Natural killer cell (primary cell): ENCODE measurements at regions not wholly inside any gene's neighbourhood (a gene's known extent, or its start where the extent isn't known, plus 50 kb on each side); places are given as distances from the start of the nearest gene placed in this dataset.

Experiments used
- ATAC-seq, 3 donors: fragments of 150-1000 bp in 2 of 3; fragments of 200-7000 bp in 1 of 3; cut with Tn5 transposase; 1 replicate in 1 of 3; 2 replicates in 2 of 3; pipeline ENCODE4 v1.10.0; 2021; ENCODE audit warnings: mild to moderate bottlenecking in 2 of 3, moderate library complexity in 2 of 3
- DNase-seq, 2 donors: peaks; one replicate each; pipeline versions ENCODE4 v3.0.0 to v3.0.0-alpha.2; 2013 to 2021; ENCODE audit warnings: mixed read lengths in 1 of 2
- H3K27ac ChIP-seq: one replicate; pipeline ENCODE4 v1.5.1; 2013; ENCODE audit warnings: mild to moderate bottlenecking, low read length
- H3K27me3 ChIP-seq: one replicate; pipeline ENCODE4 v1.6.1; 2013; ENCODE audit warnings: low read length; ENCODE audit not compliant: control insufficient read depth, insufficient read depth
- H3K36me3 ChIP-seq: one replicate; pipeline ENCODE4 v1.6.1; 2013; ENCODE audit warnings: low read length; ENCODE audit not compliant: control insufficient read depth, insufficient read depth
- H3K4me1 ChIP-seq: one replicate; pipeline ENCODE4 v1.6.1; 2013; ENCODE audit warnings: low read length; ENCODE audit not compliant: control insufficient read depth, insufficient read depth
- H3K4me3 ChIP-seq: one replicate; pipeline ENCODE4 v1.5.1; 2013; ENCODE audit warnings: low read length
- H3K9me3 ChIP-seq: one replicate; pipeline ENCODE4 v1.6.1; 2013; ENCODE audit warnings: low read length; ENCODE audit not compliant: control insufficient read depth, insufficient read depth
- H3K27ac Mint-ChIP-seq, 2 donors: one replicate each; pipeline ENCODE4 v1.8.0; 2022; ENCODE audit warnings: mild to moderate bottlenecking in 2 of 2, mixed read lengths in 2 of 2, moderate library complexity in 1 of 2
- H3K27me3 Mint-ChIP-seq, 2 donors: one replicate each; pipeline ENCODE4 v1.8.0; 2022; ENCODE audit warnings: low read depth in 2 of 2, mixed read lengths in 2 of 2
- H3K36me3 Mint-ChIP-seq: one replicate; pipeline ENCODE4 v1.8.0; 2022; ENCODE audit warnings: mixed read lengths
- H3K4me1 Mint-ChIP-seq, 2 donors: one replicate each; pipeline ENCODE4 v1.8.0; 2022; ENCODE audit warnings: mixed read lengths in 2 of 2
- H3K4me3 Mint-ChIP-seq: one replicate; pipeline ENCODE4 v1.8.0; 2022; ENCODE audit warnings: mild to moderate bottlenecking, moderate library complexity, mixed read lengths
- H3K9me3 Mint-ChIP-seq, 2 donors: one replicate each; pipeline ENCODE4 v1.8.0; 2022; ENCODE audit warnings: mixed read lengths in 2 of 2
- CTCF ChIP-seq: fragments of 200-600 bp; IDR thresholded peaks from one replicate; pipeline ENCODE4 v1.8.0; 2022; ENCODE audit warnings: antibody characterized with exemption
- WGBS: methylation state at CpG from one replicate; pipeline ENCODE4 v1.1.7; 2013; ENCODE audit warnings: missing lambda C conversion rate; ENCODE audit not compliant: insufficient coverage; 5-methylcytosine and 5-hydroxymethylcytosine counted together
- intact Hi-C: fragments of 100-400 bp; cut with micrococcal nuclease; formaldehyde crosslinking; loops from one replicate; pipeline ENCODE4 v1.14.2; 2022

DNA sequence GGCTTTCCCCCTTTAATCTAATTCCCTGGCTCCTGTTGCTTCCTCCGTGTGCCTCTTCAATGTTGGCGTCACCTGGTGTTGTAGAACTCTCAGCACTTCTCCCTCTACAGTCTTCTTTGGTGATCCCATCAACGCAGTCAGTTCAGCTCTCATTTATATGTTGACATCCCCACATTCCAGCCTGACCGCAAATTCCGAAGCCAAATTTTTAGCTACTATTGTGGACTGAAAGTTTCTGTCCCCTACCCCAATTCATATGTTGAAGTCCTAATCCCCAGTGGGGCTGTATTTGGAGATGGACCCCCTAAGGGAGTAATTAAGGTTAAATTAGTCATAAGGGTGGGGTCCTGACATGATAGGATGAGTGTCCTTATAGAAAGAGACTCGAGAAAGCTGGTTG lies 210.6 kb upstream of the ADAMTSL1 start:
- WGBS = 87% methylated on average over 6 of the region's 6 CpGs
- H3K4me3 Mint-ChIP-seq = no peak overlapping the region

DNA sequence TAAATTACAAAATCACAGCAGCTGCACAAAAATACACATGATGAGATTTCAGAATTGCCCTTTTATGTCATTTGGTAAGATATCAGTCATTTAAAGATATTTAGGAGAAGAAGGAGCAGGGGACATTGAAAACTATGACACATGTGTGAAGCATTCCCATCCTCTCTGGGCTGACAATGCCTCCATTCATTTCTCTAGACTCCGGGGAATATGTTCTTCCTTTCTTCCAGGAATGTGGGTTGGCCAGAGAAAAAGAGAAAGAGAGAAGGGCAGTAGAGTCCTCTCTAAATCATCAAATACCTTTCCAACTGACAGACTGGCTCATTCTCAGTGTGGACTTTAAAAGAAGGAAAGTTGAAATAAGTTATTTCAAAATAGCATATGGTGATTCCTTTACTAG lies 205.6 kb upstream of the ADAMTSL1 start:
- no peak for TF ChIP-seq CTCF
- Histone ChIP-seq H3K9me3 (no peaks in the 10 kb centered on the region), H3K4me1 (no peaks in the 10 kb centered on the region), H3K4me3 (no peak overlapping the region), H3K27ac (no peak overlapping the region), H3K36me3 (no peaks in the 10 kb centered on the region), H3K27me3 (no peaks in the 10 kb centered on the region)
- DNase-seq = no peak
- Mint-ChIP-seq H3K27me3 (no peaks in the 10 kb centered on the region), H3K27ac (no peak overlapping the region), H3K4me3 (no peak overlapping the region), H3K4me1 (no peaks in the 10 kb centered on the region), H3K9me3 (peaks cover 2 to 4% of the 10 kb centered on the region in 2 donors), H3K36me3 (no peaks in the 10 kb centered on the region)
- intact Hi-C loops = no loop called here
- WGBS = no CpG with 5 or more reads among the region's 1 CpG
- no peak for ATAC-seq

More for the DNA sequence above, 210.6 kb upstream of the ADAMTSL1 start:
- Histone ChIP-seq H3K36me3 (no peaks in the 10 kb centered on the region), H3K4me3 (no peak overlapping the region), H3K27ac (no peak overlapping the region), H3K4me1 (no peaks in the 10 kb centered on the region), H3K27me3 (no peaks in the 10 kb centered on the region), H3K9me3 (no peaks in the 10 kb centered on the region)
- DNase-seq = no peak
- no peaks in the 10 kb centered on the region for H3K9me3 Mint-ChIP-seq
- H3K36me3 Mint-ChIP-seq = no peaks in the 10 kb centered on the region
- H3K27me3 Mint-ChIP-seq = peaks cover 0 to 3% of the 10 kb centered on the region in 2 donors
- H3K4me1 Mint-ChIP-seq = no peaks in the 10 kb centered on the region
- TF ChIP-seq CTCF = no peak
- ATAC-seq = no peak
- H3K27ac Mint-ChIP-seq = no peak overlapping the region
- intact Hi-C loops = no loop called here

DNA sequence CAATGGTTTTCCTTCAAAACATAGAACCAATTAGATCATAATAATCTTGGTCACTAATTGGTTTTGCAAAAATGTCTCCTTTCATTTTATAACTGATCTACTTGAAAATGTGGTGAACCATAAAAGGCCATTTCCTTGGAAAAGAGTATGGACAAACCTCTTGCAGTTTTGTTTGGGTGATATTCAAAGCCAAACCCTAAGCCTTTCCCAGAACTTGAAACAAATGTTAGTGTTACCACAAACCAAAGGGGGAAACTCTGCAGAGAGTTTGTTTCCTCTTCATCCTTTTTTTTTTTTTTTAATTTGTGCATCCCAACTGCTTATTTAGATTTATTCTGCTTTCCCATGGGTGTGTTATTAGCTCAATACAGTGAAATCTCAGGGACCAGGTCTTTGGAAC lies 204.4 kb upstream of the ADAMTSL1 start:
- no peak for DNase-seq
- no peak overlapping the region for H3K4me3 Mint-ChIP-seq
- no peaks in the 10 kb centered on the region for H3K4me1 Mint-ChIP-seq
- no peaks in the 10 kb centered on the region for H3K9me3 ChIP-seq
- H3K36me3 ChIP-seq = no peaks in the 10 kb centered on the region
- H3K27ac ChIP-seq = no peak overlapping the region
- intact Hi-C loops = no loop called here
- H3K4me1 ChIP-seq = no peaks in the 10 kb centered on the region
- H3K27me3 Mint-ChIP-seq = no peaks in the 10 kb centered on the region
- ATAC-seq = no peak
- no peaks in the 10 kb centered on the region for H3K27me3 ChIP-seq
- TF ChIP-seq CTCF = no peak
- peaks cover 2 to 7% of the 10 kb centered on the region in 2 donors for H3K9me3 Mint-ChIP-seq
- no peaks in the 10 kb centered on the region for H3K36me3 Mint-ChIP-seq
- no peak overlapping the region for H3K27ac Mint-ChIP-seq
- no peak overlapping the region for H3K4me3 ChIP-seq

DNA sequence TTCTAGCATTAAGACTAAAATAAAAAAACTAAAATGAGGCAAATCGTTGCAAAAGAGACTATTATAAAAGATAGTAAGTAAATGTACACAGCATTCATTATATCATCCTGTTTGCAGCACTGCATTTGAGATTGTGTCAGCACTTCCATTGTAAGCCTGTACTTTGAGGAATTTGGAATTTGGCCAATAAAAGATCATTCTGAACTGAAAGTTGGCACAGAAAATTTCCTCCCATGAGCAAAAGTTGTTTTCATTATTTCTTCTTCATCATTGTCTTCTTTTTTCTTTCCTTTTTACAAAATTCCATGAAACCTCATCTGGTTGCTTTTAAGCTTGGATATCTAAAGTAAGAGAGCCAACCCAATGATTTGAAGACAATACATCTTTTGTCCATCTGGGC lies 199.3 kb upstream of the ADAMTSL1 start:
- Mint-ChIP-seq H3K9me3 (peaks cover 12 to 14% of the 10 kb centered on the region in 2 donors), H3K36me3 (no peaks in the 10 kb centered on the region), H3K4me1 (no peaks in the 10 kb centered on the region), H3K27ac (no peak overlapping the region), H3K4me3 (no peak overlapping the region), H3K27me3 (no peaks in the 10 kb centered on the region)
- Histone ChIP-seq H3K27ac (no peak overlapping the region), H3K4me1 (no peaks in the 10 kb centered on the region), H3K27me3 (no peaks in the 10 kb centered on the region), H3K4me3 (no peak overlapping the region), H3K9me3 (peaks cover 1% of the 10 kb centered on the region), H3K36me3 (no peaks in the 10 kb centered on the region)
- intact Hi-C loops = no loop called here
- TF ChIP-seq CTCF = no peak
- no peak for DNase-seq
- WGBS = no CpG with 5 or more reads among the region's 1 CpG
- ATAC-seq = no peak
